Thyroid gland (tissue), 4 donors: ENCODE measurements at regions not wholly inside any gene's neighbourhood (a gene's known extent, or its start where the extent isn't known, plus 50 kb on each side); places are given as distances from the start of the nearest gene placed in this dataset.

Experiments used
- CTCF ChIP-seq, 6 experiments: fragments of 200-600 bp in 3 of 6; fragments of 450-650 bp in 3 of 6; sonication (generic) in 3 of 6; IDR thresholded peaks; one replicate each; pipeline ENCODE4 v1.5.1; 2016 to 2019; ENCODE audit warnings: antibody characterized with exemption in 6 of 6, mild to moderate bottlenecking in 2 of 6, inconsistent platforms in 1 of 6, moderate library complexity in 1 of 6
- POLR2A ChIP-seq, 2 donors: fragments of 450-650 bp; IDR thresholded peaks; one replicate each; pipeline ENCODE4 v1.6.1; 2017; ENCODE audit warnings: antibody characterized with exemption in 2 of 2, mild to moderate bottlenecking in 2 of 2, moderate library complexity in 1 of 2

GRCh38 chr4:14340321-14340720, 662.0 kb upstream of the CPEB2 start:
- TF ChIP-seq CTCF (IDR thresholded peaks at IDR 0.05) (no peak), POLR2A (IDR thresholded peaks at IDR 0.05) (no peak)
